ENCODE measurements at regions not wholly inside any gene's neighbourhood (a gene's known extent, or its start where the extent isn't known, plus 50 kb on each side); places are given as distances from the start of the nearest gene placed in this dataset.

DNA sequence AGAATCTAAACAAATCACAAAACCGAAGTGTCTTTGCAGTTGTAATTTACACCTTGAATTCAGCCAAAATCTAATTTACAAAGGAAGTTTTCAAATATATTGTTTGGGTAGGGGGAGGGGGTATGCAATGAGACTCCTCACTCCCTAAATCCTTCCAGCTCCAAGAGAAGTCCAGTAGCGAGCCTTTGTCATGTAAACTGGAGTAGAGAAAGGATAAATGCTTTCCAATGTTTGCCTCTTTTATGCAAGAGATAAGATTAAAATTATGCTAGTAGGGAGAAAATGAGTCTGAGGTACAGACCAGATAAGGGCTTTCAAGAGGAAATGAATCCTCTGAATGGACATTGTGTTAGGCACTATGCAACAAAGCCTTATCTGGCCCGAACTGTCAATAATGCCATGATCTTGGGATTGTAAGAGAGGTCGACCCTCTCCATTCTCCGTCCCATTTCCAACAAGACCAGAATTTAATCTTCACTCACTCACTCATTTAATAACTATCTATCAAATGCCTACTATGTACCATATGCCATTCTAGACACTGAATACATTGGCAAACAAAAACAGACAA lies 199.2 kb downstream of the LACC1 start:
- no peaks in the 10 kb centered on the region for H3K4me1 ChIP-seq (ENCODE audit: insufficient read depth, low read length)
- no peak for FAIRE-seq
- H3K4me3 ChIP-seq (replicated peaks in 1 of 3; ENCODE audit: insufficient read depth in 1 of 3, low read depth in 2 of 3, low read length in 3 of 3) = no peak overlapping the region
- in situ Hi-C loops (cut with HindIII; ENCODE audit: extremely low pct_ligation_motif_present, low pct_unique_long_range_greater_than_20kb) (no loop called here), intact Hi-C loops (cut with micrococcal nuclease; ENCODE audit: unreplicated experiment) (no loop called here)
- POLR2A ChIA-PET = no interaction called here
- H3K36me3 ChIP-seq (replicated peaks in 1 of 2; ENCODE audit: control insufficient read depth in 1 of 2, insufficient read depth in 2 of 2, low read length in 2 of 2) = no peaks in the 10 kb centered on the region
- no peak for TF ChIP-seq IKZF5 (CRISPR knock-in tag; IDR thresholded peaks at IDR 0.05)
- TF ChIP-seq MXD4 (CRISPR knock-in tag; IDR thresholded peaks at IDR 0.05) = no peak
- TF ChIP-seq GLMP (CRISPR knock-in tag; IDR thresholded peaks at IDR 0.05; ENCODE audit: borderline replicate concordance) = no peak
- no peak for TF ChIP-seq FOXM1 (CRISPR knock-in tag; IDR thresholded peaks at IDR 0.05)
- H2AFZ ChIP-seq (ENCODE audit: low read length) = no peak overlapping the region
- BruUV-seq (replicated peaks) = no TSS peak
- no peaks in the 10 kb centered on the region; a peak in 1 of 5 replicates for H3K27me3 ChIP-seq (ENCODE audit: control insufficient read depth in 1 of 2, insufficient read depth in 2 of 2, low read length in 2 of 2)
- no peaks in the 10 kb centered on the region for H4K20me1 ChIP-seq (ENCODE audit: insufficient read depth, low read length)
- no peaks in the 10 kb centered on the region for H3K9me3 ChIP-seq (ENCODE audit: low read length)
- no peak overlapping the region for H3K27ac ChIP-seq (ENCODE audit: extremely low read length, insufficient read depth, low read length)
- no peak for ATAC-seq
- 30% methylated on average over 5 of the region's 5 CpGs for WGBS (ENCODE audit: low lambda C conversion rate)
- CTCF ChIA-PET (ENCODE audit: low intra/inter-chr PET ratio, low total read pairs) = no interaction called here
- H3K9ac ChIP-seq (ENCODE audit: insufficient read depth, low read depth, low read length) = no peak overlapping the region
- no peak overlapping the region for H3K4me2 ChIP-seq (ENCODE audit: low read depth, low read length)
- no peaks in the 10 kb centered on the region for H3K79me2 ChIP-seq (ENCODE audit: insufficient read depth, low read length)
- DNase-seq (ENCODE audit: low spot score) = no peak

DNA sequence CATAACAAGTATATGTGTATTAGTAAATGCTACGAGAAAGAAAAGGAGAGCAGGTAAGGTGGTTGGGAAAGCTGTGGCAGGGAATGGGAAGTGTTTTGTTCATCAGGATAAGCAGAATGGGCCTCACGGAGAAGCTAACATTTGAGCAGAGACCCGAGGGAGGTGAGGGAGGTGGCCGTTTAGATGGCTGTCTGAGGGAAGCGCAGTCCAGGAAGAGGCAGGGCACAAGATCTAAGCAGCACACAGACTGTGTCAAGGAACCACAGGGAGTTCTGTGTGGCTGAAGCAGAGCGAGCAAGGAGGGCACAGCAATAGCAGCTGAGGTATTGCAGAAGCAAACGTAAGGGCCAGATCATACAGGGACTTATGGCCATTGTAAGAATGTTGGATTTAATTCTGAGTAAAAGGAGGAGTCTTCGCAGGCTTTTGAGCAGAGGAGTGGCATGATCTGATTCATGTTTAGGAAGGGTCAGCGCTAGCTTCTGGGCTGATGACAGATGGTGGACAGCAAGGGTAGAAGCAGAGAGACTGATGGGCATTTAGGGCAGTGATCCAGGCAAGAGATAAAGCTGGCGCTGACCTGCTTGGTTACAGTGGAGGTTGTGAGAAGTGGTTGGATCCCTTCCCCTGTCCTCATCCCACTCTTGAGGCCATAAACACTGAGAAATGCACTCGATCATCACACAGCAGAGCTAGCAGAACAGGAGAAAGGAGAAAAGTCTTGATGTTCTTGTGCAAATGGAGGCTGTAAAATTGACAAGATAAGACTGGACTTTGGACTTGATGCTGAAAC lies 199.9 kb downstream of the LACC1 start:
- Histone ChIP-seq H3K79me2 (ENCODE audit: insufficient read depth, low read length) (no peaks in the 10 kb centered on the region), H4K20me1 (ENCODE audit: insufficient read depth, low read length) (no peaks in the 10 kb centered on the region), H3K4me3 (replicated peaks in 1 of 3; ENCODE audit: insufficient read depth in 1 of 3, low read depth in 2 of 3, low read length in 3 of 3) (no peak overlapping the region), H3K4me1 (ENCODE audit: insufficient read depth, low read length) (no peaks in the 10 kb centered on the region), H3K27me3 (ENCODE audit: control insufficient read depth in 1 of 2, insufficient read depth in 2 of 2, low read length in 2 of 2) (no peaks in the 10 kb centered on the region; a peak in 1 of 5 replicates), H2AFZ (ENCODE audit: low read length) (no peak overlapping the region), H3K9ac (ENCODE audit: insufficient read depth, low read depth, low read length) (no peak overlapping the region), H3K36me3 (replicated peaks in 1 of 2; ENCODE audit: control insufficient read depth in 1 of 2, insufficient read depth in 2 of 2, low read length in 2 of 2) (no peaks in the 10 kb centered on the region), H3K9me3 (ENCODE audit: low read length) (no peaks in the 10 kb centered on the region), H3K4me2 (ENCODE audit: low read depth, low read length) (no peak overlapping the region), H3K27ac (ENCODE audit: extremely low read length, insufficient read depth, low read length) (no peak overlapping the region)
- CTCF ChIA-PET (ENCODE audit: low intra/inter-chr PET ratio, low total read pairs) = no interaction called here
- intact Hi-C loops (cut with micrococcal nuclease; ENCODE audit: unreplicated experiment) (no loop called here), in situ Hi-C loops (cut with HindIII; ENCODE audit: extremely low pct_ligation_motif_present, low pct_unique_long_range_greater_than_20kb) (no loop called here)
- FAIRE-seq = no peak
- BruUV-seq (replicated peaks) = no TSS peak
- no peak for DNase-seq (ENCODE audit: low spot score)
- ATAC-seq = no peak
- POLR2A ChIA-PET = no interaction called here
- WGBS (ENCODE audit: low lambda C conversion rate) = 41% methylated on average over 11 of the region's 11 CpGs
- no peak for TF ChIP-seq ZNF790 (CRISPR knock-in tag; IDR thresholded peaks at IDR 0.05; ENCODE audit: borderline replicate concordance)
- TF ChIP-seq ZFP90 (CRISPR knock-in tag; IDR thresholded peaks at IDR 0.05; ENCODE audit: borderline replicate concordance) = no peak
- TF ChIP-seq ZBTB46 (CRISPR knock-in tag; IDR thresholded peaks at IDR 0.05; ENCODE audit: borderline replicate concordance) = no peak
- no peak for TF ChIP-seq NCOA2 (CRISPR knock-in tag; IDR thresholded peaks at IDR 0.05)
- TF ChIP-seq RAD21 (CRISPR knock-in tag; IDR thresholded peaks at IDR 0.05) = no peak
- no peak for TF ChIP-seq ZEB1 (IDR thresholded peaks at IDR 0.05; ENCODE audit: insufficient replicate concordance, low read depth)
- TF ChIP-seq SOX5 (CRISPR knock-in tag; IDR thresholded peaks at IDR 0.05; ENCODE audit: borderline replicate concordance) = no peak
- no peak for TF ChIP-seq ZFP36L2 (CRISPR knock-in tag; IDR thresholded peaks at IDR 0.05)
- TF ChIP-seq ZFP41 (CRISPR knock-in tag; IDR thresholded peaks at IDR 0.05; ENCODE audit: borderline replicate concordance) = no peak
- TF ChIP-seq ZNF619 (CRISPR knock-in tag; IDR thresholded peaks at IDR 0.05) = no peak
- TF ChIP-seq ZMAT3 (CRISPR knock-in tag; conservative IDR thresholded peaks at IDR 0.05) = no peak
